Fibroblast of mammary gland (primary cell): ENCODE measurements at regions not wholly inside any gene's neighbourhood (a gene's known extent, or its start where the extent isn't known, plus 50 kb on each side); places are given as distances from the start of the nearest gene placed in this dataset.

Experiments
- DNase-seq: peaks from one replicate; pipeline ENCODE4 v3.0.0-alpha.2; 2010; ENCODE audit warnings: low read depth
- H3K4me3 ChIP-seq: 2 replicates; pipeline ENCODE4 v1.5.1; 2011; ENCODE audit warnings: low read depth, mild to moderate bottlenecking, low read length, moderate library complexity; ENCODE audit not compliant: control insufficient read depth
- TF ChIP-seq, protein P1 (sequence below): conservative IDR thresholded peaks from 2 replicates; pipeline ENCODE4 v1.5.1; 2011; ENCODE audit warnings: low read depth, low read length, inconsistent platforms; ENCODE audit not compliant: control insufficient read depth, insufficient read depth

GRCh38 chrX:25158635-25159034, 142.9 kb upstream of the ARX start:
- DNase-seq: peak; percentile 5
- H3K4me3 ChIP-seq: no peak overlapping the region
- TF ChIP-seq, protein P1, sequence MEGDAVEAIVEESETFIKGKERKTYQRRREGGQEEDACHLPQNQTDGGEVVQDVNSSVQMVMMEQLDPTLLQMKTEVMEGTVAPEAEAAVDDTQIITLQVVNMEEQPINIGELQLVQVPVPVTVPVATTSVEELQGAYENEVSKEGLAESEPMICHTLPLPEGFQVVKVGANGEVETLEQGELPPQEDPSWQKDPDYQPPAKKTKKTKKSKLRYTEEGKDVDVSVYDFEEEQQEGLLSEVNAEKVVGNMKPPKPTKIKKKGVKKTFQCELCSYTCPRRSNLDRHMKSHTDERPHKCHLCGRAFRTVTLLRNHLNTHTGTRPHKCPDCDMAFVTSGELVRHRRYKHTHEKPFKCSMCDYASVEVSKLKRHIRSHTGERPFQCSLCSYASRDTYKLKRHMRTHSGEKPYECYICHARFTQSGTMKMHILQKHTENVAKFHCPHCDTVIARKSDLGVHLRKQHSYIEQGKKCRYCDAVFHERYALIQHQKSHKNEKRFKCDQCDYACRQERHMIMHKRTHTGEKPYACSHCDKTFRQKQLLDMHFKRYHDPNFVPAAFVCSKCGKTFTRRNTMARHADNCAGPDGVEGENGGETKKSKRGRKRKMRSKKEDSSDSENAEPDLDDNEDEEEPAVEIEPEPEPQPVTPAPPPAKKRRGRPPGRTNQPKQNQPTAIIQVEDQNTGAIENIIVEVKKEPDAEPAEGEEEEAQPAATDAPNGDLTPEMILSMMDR: no peak

- TF ChIP-seq, protein P1: no peak
- DNase-seq: no peak
- no peak overlapping the region for H3K4me3 ChIP-seq
These were observed 141.1 kb upstream of the ARX start for GRCh38 chrX:25156832-25157231.

DNA sequence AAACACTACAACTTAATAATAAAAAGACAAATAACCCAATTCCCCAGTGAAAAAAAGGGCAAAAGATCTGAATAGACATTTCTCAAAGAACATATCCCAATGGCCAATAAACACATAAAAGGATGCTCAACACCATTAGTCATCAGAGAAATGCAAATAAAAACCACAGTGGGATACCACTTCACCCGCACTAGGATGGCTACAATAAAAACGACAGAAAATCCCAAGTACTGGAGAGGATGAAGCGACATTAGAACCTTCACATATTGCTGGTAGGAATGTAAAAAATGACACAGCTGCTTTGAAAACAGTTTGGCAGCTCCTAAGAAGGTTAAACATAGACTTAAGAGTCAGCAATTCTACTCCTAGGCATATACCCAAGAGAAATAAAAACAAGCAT, 140.6 kb upstream of the ARX start:
- no peak overlapping the region for H3K4me3 ChIP-seq
- no peak for DNase-seq
- TF ChIP-seq, protein P1: no peak

DNA sequence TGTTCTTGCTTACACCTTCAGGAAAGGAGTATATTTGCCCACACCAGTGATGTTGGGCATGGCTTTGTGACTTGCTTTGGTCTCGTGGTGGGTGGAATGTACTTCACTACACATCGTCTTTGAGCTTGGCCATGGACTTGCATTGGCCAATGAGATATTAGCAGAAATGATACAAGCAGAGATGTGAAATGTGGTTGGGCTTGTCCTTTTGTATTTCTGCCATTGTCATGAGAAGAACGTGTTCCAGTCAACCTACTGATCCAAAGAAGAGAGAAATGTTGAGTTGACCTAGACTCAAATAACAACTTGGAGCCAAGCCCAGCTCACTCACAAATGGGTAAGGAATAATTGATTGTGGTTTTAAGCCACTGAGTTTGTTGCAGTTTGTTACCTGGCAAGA, 138.4 kb upstream of the ARX start:
- H3K4me3 ChIP-seq: no peak overlapping the region
- DNase-seq: no peak
- TF ChIP-seq, protein P1: no peak

DNA sequence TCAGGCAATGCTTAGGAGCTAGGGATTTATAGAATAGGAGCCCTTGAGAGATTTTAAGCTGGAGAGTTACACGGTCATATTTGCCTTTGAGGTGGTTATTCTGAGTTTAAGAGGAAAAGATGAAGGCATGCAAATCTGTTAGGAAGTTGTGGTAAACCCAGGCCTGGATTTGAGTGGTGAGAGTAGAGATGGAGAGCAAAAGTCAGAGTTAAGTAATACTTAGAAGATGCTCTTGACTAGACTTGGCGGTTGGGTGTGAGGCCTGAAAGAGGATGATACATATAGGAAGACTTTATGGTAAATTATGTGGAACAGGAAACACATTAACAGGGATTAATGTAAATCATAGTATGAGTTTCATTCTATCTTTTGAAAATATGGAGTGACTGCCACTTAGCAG, 136.0 kb upstream of the ARX start:
- TF ChIP-seq, protein P1: no peak
- H3K4me3 ChIP-seq: no peak overlapping the region
- DNase-seq: no peak

GRCh38 chrX:25144043-25144940, 128.5 kb upstream of the ARX start:
- H3K4me3 ChIP-seq: no peak overlapping the region
- TF ChIP-seq, protein P1: peak; percentile 83

GRCh38 chrX:25143596-25143995, 127.8 kb upstream of the ARX start:
- TF ChIP-seq, protein P1: no peak
- DNase-seq: no peak
- H3K4me3 ChIP-seq: no peak overlapping the region

More at GRCh38 chrX:25144043-25144940, 128.5 kb upstream of the ARX start:
- DNase-seq: peak; percentile 62
